MV-4-11 (cell line): ENCODE measurements at regions not wholly inside any gene's neighbourhood (a gene's known extent, or its start where the extent isn't known, plus 50 kb on each side); places are given as distances from the start of the nearest gene placed in this dataset.
A peak's percentile ranks its signal among the peaks of the same experiment; 100 is the strongest.

Experiments
- DNase-seq: peaks from one replicate; lab custom pipeline; 2025; lab: John Stamatoyannopoulos, UW

DNA sequence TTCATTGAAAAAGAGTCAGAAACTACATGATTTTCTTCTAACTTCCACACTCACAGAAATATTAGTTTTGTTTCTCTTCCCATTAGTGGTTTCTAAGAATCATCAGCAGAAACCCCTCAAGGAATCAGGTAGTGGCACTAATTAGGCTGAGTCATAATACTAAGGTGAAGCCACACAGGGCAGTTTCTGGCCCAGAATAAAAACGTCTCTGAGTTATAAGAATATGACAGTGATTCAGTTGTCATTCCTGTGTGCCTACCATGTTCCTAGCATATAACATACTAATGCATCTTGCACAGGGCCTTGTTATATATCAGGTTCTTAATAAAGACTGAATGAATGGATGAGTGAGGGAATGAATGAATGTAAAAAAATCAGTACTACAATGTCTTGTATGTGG, 206.0 kb upstream of the PLEKHG7 start:
- DNase-seq, result no peak

DNA sequence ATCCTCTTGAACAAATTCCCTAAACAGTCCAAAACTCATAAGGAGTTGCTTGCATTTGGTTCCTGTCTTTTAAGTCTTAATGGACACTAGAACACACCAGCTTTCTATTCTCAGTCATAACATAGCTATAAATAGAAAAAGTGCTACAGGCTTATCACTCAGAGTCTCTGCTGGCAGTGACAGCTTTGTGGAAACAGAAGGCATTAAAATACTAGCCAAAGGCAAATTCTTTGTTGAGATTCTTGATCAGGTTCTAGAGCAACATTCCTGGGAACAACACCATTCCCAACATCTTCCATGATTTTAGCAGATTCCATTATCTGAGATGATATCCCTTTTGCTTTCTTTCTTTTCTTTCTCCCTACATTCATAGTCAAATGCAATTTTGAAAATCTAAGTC, 207.7 kb upstream of the PLEKHG7 start:
- no peak for DNase-seq

DNA sequence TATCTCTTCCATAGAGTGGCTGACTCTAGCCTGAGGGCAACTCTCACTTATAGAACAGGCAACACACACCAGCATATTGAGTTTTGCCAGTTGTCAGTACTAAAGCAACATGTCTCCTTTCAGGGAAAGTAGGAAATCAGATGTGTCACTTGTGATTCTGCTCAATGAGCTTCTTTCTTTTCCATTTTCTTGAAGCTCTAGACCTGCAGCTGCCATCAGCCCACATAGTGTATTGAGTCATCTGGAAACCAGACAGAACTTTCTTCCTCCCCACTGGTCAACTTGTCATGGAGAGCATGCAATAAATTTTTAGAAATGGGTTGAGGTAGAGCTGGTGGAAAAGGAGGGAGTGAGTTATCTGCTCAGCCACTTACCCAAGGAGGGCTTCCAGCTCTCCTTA, 209.0 kb upstream of the PLEKHG7 start:
- DNase-seq, result peak; percentile 84

DNA sequence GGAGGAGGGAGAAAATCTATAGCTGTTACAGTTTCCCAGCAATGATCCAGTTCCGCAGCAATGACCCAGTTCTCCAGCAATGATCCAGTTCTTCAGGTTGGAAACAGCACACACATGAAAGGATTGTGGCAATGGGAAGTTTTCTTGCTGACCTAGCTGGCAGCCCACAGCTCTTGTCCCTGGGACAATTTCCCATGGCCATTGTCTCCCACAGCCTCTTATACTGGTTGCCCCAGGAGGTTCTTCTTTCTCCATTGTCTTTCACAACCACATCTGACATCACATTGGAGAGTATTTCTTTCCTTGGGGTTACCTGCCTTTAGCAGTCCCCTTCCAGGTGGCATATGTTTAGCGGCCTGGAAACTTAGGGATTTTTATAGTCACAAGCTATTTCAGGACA, 209.8 kb upstream of the PLEKHG7 start:
- DNase-seq, result no peak

DNA sequence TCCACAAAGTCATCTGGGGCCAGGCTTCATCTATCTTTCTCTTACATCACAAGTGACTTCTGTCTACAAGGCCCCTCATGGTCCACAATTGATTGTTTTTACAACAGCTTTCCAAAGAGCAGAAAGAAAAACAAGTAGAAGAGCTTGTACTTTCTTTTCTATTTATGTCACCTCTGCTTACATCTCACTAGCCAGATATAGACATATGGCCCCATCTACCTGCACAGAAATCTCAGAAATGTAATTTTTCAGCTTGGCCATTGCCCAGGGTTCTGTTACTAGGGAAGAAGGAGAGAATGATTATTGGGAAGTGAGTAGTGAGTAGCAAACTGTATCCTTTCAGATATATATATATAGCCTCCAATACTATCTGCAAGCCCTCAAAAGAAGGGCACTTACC, 210.5 kb upstream of the PLEKHG7 start:
- no peak for DNase-seq

DNA sequence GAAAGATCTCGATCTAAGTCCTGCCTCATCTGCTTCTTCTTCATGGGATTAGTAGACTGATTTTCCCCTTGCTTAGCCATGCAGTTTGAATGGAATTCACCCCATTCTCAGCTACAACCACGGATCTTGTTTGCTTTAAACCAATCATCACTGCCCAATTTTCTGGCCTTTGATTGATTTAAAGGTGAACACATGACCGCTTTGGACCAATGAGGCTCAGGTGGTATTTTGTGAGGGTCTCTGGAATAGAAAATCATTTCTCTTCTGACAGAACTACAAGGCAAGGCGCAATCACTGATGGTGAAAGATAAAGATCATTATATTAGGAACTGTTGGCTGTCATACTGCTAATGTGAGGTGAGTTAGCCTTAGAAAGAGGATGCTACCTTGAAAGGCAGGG, 213.0 kb upstream of the PLEKHG7 start:
- DNase-seq, result no peak

DNA sequence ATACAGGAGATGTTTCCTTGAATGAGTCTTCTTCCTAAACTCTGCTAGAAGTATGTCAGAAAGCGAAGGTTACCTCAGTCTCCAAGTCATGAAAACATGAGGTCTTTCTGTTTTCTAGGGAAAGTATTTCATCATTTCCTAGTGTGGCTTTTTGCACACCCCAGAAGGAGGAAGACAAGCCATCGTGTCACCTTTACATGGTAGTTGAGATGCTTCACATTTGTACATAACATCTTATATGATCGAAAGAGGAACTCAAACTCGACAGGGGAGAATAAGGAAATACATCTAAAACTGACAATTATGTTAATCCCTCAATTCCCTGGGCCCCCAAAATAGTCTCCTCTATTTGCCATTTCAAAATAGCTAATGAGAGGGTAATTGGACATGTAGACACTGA, 214.1 kb upstream of the PLEKHG7 start:
- peak; percentile 77 for DNase-seq

DNA sequence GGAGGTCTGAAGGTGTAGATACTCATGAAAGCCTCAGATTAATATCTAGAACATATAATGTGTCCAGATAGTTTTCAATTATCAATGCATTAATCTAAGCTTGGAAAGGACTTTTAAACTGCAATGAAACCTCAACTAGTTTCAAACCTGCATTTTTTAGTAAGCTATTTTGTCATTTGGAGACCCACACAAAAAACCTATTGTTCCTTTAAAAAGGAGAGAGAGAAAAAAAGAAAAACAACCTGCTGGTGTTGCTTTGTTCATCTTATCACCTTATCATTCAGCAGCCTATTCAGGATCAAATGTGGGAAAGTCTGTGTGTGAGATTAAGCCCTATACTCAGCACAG, 215.7 kb upstream of the PLEKHG7 start:
- no peak for DNase-seq

DNA sequence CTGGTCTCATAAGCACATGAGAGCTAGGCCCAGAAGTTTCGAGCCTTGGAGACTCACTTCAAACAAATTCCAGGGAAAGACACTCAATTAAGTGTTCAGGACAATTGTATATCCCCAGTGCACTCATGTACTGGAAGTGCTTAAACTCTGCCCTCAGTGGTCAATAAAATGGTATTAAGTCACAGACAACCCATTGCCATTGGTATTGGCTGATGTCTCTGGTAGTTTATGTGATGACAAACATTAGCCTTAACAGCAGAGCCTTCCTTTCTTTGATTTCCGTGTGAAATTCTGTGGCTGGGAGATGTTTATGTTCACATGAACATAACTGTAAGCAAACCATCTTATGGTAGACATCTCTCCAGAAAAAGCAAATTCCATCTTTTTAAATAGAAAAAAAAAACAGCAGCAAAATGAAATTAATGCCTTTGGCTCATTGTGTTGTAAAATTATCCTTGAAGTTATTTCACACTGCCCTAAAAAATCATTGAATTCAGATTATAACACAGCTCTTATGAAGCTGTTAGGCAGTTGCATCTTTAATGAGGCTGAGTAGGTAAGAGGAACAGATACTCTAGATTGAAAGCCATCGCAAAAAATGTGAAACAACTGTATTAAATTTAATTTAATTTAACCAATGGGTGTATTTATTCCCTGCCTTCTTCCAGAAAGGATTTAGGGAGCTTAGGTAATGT, 216.2 kb upstream of the PLEKHG7 start:
- no peak for DNase-seq

DNA sequence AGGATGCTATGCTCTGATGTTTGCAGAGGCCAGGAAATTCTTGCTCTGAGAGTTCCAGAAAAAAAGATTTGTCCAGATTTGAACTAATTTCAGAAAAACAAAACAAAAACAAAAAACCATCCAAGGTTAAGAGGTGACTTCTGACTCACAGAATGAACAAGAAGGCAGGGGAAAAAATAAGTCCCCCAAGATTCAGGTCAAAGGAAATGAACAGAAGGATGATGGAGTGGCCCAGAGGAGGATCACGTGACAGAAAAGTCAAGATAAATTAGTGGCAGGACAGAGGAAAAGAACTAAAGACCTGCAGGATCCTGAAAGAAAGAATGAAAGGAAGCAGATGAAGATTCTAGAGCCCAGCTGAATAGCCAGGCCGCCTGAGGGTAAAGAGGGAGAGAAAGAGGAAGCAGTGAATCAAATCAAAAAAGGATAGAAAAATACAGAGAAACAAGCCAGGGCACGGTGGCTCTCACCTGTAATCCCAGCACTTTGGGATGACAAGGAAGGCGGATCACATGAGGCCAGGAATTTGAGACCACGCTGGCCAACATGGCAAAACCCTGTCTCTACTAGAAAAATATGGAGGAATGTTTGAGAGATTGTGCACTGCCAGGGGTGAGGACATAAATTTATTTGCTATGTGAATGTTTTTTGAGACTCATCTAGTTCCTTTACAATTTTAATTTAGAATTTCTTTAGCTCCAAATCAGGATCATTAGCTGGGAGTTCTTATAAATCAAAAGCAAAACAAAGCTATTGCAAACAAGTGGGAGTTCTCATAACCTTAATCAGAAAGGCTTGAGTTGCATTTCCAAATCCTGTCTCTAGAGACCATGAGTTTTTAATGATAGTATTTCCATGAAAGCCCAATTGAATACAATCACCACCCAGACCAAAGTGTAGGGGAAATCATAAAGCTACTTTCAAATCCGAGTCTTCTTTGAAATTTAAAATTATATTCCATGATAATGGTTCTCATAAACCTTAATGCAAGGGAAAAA, 217.1 kb upstream of the PLEKHG7 start:
- DNase-seq, result no peak

DNA sequence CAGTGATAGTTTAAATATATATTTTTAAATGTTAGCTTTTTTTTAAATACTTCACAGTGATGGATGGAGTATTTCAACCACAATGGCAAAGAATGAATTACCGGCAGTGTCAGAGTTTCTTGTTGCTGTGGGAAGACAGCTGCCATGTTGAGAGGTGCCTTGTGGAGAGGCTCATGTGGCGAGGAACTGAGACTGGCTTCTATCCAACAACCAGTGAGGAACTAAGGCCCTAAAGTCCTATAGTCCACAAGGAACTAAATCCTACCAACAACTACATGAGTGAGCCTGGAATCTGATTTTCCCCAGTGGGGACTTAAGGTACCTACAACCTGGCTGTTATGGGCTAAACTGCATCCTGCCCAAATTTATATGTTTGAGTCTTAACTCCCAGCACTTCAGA, 220.2 kb upstream of the PLEKHG7 start:
- peak; percentile 61 for DNase-seq

DNA sequence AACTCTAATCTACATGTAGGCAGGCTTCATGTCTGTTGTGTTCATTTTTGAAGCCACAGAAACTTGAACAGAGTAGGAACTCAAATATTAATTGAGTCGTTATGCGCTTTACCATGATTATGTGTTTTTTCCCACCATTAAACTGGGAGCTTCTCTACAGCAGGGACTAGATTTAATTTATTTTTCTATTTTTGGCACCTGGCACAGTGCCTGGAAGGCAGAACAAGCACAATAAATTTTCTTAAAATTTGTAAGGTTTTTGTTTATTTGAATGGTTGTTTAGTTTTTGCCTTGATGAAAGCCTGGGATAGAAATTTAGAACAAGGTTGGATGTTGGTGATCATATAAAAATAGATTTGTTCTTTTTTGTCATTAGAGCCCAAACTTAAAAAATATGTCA, 221.7 kb upstream of the PLEKHG7 start:
- no peak for DNase-seq

DNA sequence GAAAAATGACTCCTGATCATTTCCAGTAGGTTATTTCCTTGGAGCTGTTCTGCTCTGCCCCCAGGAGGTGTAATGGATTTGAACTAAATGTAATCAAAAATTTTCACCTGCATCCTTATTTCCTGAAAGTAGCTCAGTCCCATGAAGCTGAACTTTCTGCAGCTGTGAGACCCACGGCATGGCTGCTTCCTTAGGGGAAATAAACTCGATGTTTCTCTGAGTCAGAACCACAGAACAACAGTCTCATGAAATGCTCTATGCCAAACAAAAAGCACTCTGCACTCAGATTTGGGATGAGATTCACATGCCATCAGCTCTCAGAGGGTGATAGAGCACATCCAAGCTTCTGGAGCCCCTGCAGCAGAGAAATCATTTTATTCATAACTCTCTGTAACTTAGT, 224.1 kb upstream of the PLEKHG7 start:
- DNase-seq, result no peak

DNA sequence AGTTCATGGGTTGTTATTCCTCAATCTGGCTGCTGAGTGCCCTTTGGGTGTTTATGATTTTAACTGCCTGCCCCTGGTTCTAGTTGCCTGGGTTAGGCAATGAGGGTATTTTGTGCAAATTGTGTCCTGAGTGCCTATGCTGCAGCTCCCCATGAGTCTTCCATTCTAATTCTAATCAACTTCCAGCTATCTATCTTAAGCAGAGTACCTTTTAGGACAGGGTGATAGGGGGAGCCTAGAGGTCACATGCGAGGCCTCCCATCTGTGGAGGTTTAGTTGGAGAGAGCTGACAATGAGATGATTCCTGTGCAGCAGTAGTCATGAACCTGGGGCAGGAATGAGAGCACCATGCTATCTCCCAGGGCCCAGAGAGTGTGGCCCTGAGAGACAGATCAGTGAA, 225.9 kb upstream of the PLEKHG7 start:
- no peak for DNase-seq

DNA sequence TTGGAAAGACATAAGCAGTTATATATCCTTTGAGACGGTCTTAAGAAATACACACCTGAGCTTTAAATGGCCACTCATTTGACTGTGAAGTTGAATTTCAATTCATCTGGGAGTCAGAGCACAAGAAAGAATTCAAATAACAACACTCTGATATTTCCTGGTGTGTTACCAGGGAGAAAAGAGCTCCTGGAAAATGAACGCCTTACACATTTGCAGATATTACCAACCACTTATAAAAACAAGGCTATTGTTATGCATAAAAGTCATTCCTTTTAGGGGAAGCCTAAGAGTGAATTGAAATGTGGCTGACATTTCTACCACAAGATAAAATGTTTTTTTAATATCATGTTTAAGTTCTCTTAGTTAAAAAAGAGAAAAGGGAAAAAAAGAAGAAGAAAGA, 229.2 kb upstream of the PLEKHG7 start:
- no peak for DNase-seq

DNA sequence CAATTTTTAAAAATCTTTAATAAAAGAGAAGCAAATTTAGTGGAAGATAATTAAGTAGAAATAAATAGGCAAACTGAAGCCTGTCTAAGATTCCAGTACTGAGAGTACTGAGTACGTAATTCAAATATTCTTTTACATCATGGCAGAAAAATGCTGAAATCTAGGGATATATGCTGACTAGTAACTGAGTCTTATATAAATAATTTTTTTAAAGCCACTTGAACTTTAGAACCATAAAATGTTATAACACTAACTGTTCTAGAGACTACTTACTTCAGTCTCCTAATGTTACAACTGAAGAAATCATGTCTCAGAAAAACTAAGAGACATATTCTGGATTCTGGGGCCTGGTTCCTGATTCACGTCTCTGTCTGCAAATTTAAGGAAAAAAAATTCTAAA, 230.6 kb upstream of the PLEKHG7 start:
- DNase-seq, result no peak

DNA sequence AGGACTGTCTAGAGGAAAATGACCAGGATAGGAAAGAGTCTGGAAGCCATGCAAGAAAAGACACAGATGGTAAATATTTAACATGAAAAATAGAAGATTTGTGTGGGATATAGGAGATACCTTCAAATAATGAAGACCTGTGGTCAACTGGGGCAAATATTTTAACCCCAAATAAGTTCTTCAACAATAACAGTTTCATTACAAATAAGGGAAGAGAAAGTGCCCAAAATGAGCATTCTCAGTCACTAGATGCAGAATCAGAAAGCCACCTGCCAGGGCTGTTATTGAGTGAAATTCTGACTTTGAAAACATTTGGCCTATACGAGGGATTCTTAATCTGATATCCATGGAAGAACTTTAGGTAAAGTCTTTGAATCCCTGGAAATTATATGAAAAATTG, 231.2 kb upstream of the PLEKHG7 start:
- DNase-seq, result no peak

DNA sequence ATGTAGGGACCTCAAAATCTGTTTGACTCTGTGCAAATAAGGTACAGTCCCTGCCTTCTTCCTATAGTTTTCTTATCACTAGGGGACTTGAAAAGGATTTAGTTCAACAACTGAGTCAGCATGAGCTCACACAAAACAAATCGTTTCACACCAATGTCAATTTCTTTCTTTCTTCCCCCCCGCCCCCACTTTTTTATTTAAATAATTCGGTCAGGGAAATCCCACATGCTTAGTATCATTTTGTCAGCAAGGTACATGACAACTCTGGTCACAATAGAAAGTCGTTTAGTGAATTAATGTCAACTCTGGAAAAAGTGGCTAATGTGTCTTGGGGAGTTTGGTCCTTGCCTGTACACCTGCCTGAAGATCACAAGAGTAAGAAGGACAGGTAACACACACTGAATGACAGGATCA, 232.2 kb upstream of the PLEKHG7 start:
- no peak for DNase-seq

DNA sequence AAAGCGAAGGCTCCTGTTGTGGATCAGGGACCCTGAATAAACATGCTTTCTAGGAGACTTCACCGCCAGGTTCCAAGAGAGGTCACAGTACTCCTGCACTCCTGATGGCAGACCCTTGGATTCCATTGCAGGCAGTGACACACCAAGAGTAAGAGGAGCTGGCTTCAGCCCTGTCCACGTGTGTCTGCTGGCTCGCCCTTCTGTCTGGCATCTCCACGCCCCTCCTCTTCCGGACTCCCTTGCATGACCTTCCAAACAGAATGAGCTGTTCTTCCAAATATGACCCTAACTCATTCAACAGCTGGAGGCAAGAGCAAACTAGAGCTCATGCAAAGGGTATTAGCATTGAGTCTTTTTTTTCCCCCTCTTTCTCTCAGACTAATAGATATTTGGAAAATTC, 233.0 kb upstream of the PLEKHG7 start:
- no peak for DNase-seq

DNA sequence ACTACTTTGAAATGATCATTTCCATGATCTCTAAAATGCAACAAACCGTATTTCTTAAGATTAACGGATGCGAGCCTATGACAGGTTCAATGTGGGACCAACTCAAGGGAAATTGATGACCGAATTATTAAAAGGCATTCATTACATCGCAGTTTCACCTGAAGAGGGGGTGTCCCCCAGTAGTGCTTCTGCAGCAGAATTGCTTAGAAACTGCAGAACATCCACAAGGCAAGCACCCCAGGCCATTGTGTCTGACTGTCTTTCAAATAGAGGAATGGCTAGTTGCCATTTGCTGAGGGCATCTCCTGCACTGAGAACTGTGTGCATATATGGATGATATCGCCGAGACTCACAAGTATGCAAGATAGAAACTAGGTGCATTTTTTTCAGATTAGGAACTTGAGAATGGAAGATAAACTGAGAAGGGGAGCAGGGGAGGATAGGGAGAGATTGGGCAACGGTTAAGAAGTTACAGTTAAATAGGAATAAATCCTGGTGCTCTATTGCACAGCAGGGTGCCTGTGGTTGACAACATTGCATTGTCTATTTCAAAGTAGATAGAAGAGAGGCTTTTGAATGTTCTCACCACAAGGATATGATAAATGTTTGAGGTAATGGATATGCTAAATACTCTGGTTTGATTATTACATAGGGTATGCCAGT, 234.3 kb upstream of the PLEKHG7 start:
- DNase-seq, result peak; percentile 80

DNA sequence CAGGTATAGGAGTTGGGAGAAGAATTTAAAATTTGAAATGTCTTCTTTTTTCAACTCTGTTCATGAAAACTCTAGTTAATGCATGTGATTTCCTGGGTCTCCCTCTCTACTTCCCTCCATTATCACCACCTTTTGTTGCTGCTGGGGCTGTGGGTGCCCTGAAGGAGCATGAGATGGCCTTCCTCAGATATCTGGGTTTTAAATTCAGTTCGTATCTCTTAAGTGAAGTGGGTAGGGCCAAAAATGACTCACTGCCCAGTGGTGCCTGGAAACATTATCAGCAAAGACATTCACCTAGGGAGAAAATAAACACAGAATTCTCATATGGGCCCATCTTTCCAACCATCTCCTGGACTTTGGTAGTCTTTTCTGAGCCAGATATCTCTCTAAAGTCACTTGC, 234.9 kb upstream of the PLEKHG7 start:
- no peak for DNase-seq

DNA sequence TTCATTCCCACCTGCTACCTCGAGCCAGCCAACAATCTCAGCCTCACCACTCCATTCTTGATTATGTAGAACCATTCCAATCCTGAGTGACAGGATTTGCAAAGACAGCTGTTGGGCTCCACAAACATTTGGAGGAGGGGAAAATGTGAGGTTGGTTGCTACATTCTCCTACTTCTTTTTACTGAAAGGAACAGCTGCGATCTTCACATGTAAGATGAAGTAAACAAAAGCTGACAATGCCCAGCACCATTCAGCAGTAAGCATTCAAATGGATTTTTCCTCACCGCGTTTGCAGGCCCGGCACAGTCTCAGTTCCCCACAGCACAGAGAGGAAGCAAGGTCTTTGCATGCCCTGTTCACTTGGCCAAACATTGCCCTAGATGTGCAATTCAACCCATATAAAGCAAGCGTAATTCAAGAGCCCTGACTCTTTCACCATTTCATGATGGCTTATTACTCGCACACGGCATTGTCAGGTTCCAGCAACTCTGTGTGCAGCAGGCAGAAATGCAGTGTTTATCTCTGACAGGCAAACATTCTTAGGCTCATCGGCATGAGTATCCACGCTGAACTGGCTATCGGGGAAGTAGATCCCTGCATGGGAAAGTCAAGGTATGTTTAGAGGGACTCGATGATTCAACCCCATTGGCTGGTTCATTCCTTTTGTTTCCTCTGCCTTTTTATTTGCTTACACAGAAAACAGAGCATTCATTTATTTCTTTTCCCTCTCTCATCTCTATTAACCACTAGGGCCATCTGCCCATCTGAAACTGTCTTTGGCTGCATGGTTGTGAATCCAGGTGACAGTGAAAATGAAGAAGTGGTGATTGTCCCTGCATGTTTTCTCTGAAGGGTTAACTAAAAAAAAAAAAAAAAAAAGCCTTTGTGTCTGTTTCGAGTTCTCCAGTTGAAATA, 236.1 kb upstream of the PLEKHG7 start:
- DNase-seq, result peak; percentile 90
